HL-60 (cell line): ENCODE measurements at regions not wholly inside any gene's neighbourhood (a gene's known extent, or its start where the extent isn't known, plus 50 kb on each side); places are given as distances from the start of the nearest gene placed in this dataset.

Experiments
- DNase-seq, 2 experiments: peaks; one replicate each; pipeline ENCODE4 v3.0.0-alpha.2; 2010 to 2020; ENCODE audit warnings: low read depth in 1 of 2, low spot score in 1 of 2
- H3K27ac ChIP-seq: fragments of 250-450 bp; sonication (Bioruptor Pico); replicated peaks from 2 replicates; pipeline ENCODE4 v1.5.1; 2020; ENCODE audit warnings: mild to moderate bottlenecking, moderate library complexity
- H3K27me3 ChIP-seq: fragments of 250-450 bp; sonication (Bioruptor Pico); 2 replicates; pipeline ENCODE4 v1.5.1; 2021; ENCODE audit warnings: mild to moderate bottlenecking, moderate library complexity; ENCODE audit not compliant: insufficient read depth, poor library complexity, severe bottlenecking
- H3K4me3 ChIP-seq: replicated peaks from 2 replicates; pipeline ENCODE4 v1.5.1; 2011; ENCODE audit warnings: mild to moderate bottlenecking, control low read depth, low read length; ENCODE audit not compliant: insufficient read depth
- CTCF ChIP-seq: IDR thresholded peaks from one replicate; pipeline ENCODE4 v1.5.1; 2011; ENCODE audit warnings: low read length, control low read depth, inconsistent platforms; ENCODE audit not compliant: insufficient read depth
- GABPA ChIP-seq: IDR thresholded peaks from 2 replicates; pipeline ENCODE4 v1.6.1; 2012; ENCODE audit warnings: low read depth
- POLR2AphosphoS5 ChIP-seq: IDR thresholded peaks from 2 replicates; pipeline ENCODE4 v1.6.1; 2012; ENCODE audit warnings: low read depth
- REST ChIP-seq: IDR thresholded peaks from 2 replicates; pipeline ENCODE4 v1.6.1; 2012; ENCODE audit warnings: low read depth; ENCODE audit not compliant: insufficient replicate concordance
- SPI1 ChIP-seq: IDR thresholded peaks from 2 replicates; pipeline ENCODE4 v1.6.1; 2012; ENCODE audit warnings: low read depth, mild to moderate bottlenecking, borderline replicate concordance

- DNase-seq, result no peak
- H3K27ac ChIP-seq, result no peak overlapping the region
- no peak for TF ChIP-seq GABPA
- TF ChIP-seq REST, result no peak
- no peak overlapping the region for H3K4me3 ChIP-seq
- H3K27me3 ChIP-seq, result no peaks in the 10 kb centered on the region
These were observed 135.1 kb upstream of the CHST15 start for GRCh38 chr10:124228471-124228870.

GRCh38 chr10:124227988-124228387 is 134.6 kb upstream of the CHST15 start:
- H3K4me3 ChIP-seq, result no peak overlapping the region
- no peak overlapping the region for H3K27ac ChIP-seq
- TF ChIP-seq GABPA (no peak), POLR2AphosphoS5 (no peak), REST (no peak), CTCF (no peak), SPI1 (no peak)

GRCh38 chr10:124227055-124227975 is 133.9 kb upstream of the CHST15 start:
- TF ChIP-seq POLR2AphosphoS5, result no peak
- TF ChIP-seq SPI1, result no peak
- no peak for TF ChIP-seq REST
- TF ChIP-seq CTCF, result no peak
- no peak for TF ChIP-seq GABPA
- Histone ChIP-seq H3K4me3 (no peak overlapping the region), H3K27me3 (no peaks in the 10 kb centered on the region), H3K27ac (no peak overlapping the region)
- no peak for DNase-seq

More at GRCh38 chr10:124227988-124228387, 134.6 kb upstream of the CHST15 start:
- H3K27me3 ChIP-seq, result no peaks in the 10 kb centered on the region
- no peak for DNase-seq
